Tibial nerve (tissue), 3 donors: ENCODE measurements at regions not wholly inside any gene's neighbourhood (a gene's known extent, or its start where the extent isn't known, plus 50 kb on each side); places are given as distances from the start of the nearest gene placed in this dataset.

Experiments
- CTCF ChIP-seq, 5 experiments: fragments of 200-600 bp in 3 of 5; fragments of 450-650 bp in 2 of 5; sonication (generic) in 3 of 5; IDR thresholded peaks; one replicate each; pipeline ENCODE4 v1.5.1; 2016 to 2019; ENCODE audit warnings: antibody characterized with exemption in 5 of 5, mild to moderate bottlenecking in 3 of 5, moderate library complexity in 2 of 5
- POLR2A ChIP-seq, 2 donors: fragments of 450-650 bp; IDR thresholded peaks; one replicate each; pipeline ENCODE4 v1.6.1; 2017; ENCODE audit warnings: antibody characterized with exemption in 2 of 2, mild to moderate bottlenecking in 2 of 2, moderate library complexity in 2 of 2

DNA sequence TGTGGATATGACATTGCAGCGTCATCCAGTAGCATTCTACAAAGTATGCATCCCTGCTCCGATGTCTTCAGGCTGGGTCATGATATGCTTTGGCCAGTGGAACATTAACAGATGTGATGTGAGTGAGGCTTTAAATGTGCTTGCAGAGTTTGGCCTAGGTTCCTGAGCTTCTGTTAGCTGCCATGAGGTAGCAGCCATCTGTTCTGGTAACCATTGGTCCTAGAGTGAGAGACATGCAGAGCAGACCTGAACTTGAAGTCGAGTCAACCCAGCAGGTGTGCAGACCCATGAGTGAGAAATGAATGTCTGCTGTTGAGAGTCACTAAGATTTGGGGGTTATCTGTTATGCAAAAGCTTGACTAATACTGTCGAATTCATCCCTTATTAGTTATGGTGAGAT lies 73.8 kb upstream of the NABP1 start:
- TF ChIP-seq CTCF (IDR thresholded peaks at IDR 0.05) (no peak), POLR2A (IDR thresholded peaks at IDR 0.05) (no peak)
